Liver (tissue), 8 donors: ENCODE measurements at regions not wholly inside any gene's neighbourhood (a gene's known extent, or its start where the extent isn't known, plus 50 kb on each side); places are given as distances from the start of the nearest gene placed in this dataset.

Experiments
- DNase-seq: peaks from one replicate; pipeline ENCODE4 v3.0.0-alpha.2; 2017; ENCODE audit warnings: low spot score
- H3K27ac ChIP-seq, 2 donors: one replicate each; pipeline ENCODE4 v1.7.0; 2013; ENCODE audit warnings: inconsistent platforms in 2 of 2, low read length in 2 of 2, control low read depth in 1 of 2, low read depth in 1 of 2, mild to moderate bottlenecking in 1 of 2
- H3K27me3 ChIP-seq, 4 donors: one replicate each; pipeline versions ENCODE4 v1.6.1 to v1.7.0; 2013; ENCODE audit warnings: low read length in 3 of 4, inconsistent platforms in 1 of 4, mild to moderate bottlenecking in 1 of 4, moderate library complexity in 1 of 4; ENCODE audit not compliant: control insufficient read depth in 4 of 4, insufficient read depth in 4 of 4
- H3K36me3 ChIP-seq, 4 donors: one replicate each; pipeline versions ENCODE4 v1.6.1 to v1.7.0; 2013; ENCODE audit warnings: low read length in 3 of 4, mild to moderate bottlenecking in 3 of 4, low read depth in 1 of 4, moderate library complexity in 1 of 4; ENCODE audit not compliant: control insufficient read depth in 4 of 4, insufficient read depth in 3 of 4
- H3K4me1 ChIP-seq, 4 donors: one replicate each; pipeline versions ENCODE4 v1.6.1 to v1.7.0; 2013; ENCODE audit warnings: low read length in 3 of 4, mild to moderate bottlenecking in 3 of 4, moderate library complexity in 1 of 4; ENCODE audit not compliant: control insufficient read depth in 4 of 4, insufficient read depth in 4 of 4
- H3K4me3 ChIP-seq, 3 donors: one replicate each; pipeline versions ENCODE4 v1.6.1 to v1.7.0; 2013; ENCODE audit warnings: low read length in 3 of 3, control low read depth in 1 of 3, low read depth in 1 of 3, mild to moderate bottlenecking in 1 of 3
- H3K9ac ChIP-seq, 2 donors: one replicate each; pipeline ENCODE4 v1.7.0; 2013; ENCODE audit warnings: low read length in 2 of 2, mild to moderate bottlenecking in 2 of 2, moderate library complexity in 2 of 2, control low read depth in 1 of 2, low read depth in 1 of 2
- H3K9me3 ChIP-seq, 4 donors: one replicate each; pipeline versions ENCODE4 v1.6.1 to v1.7.0; 2013; ENCODE audit warnings: low read length in 3 of 4; ENCODE audit not compliant: control insufficient read depth in 4 of 4
- ATF3 ChIP-seq: IDR thresholded peaks from 2 replicates; pipeline ENCODE4 v1.6.1; 2016; ENCODE audit warnings: antibody characterized with exemption
- CTCF ChIP-seq: fragments of 150-350 bp; IDR thresholded peaks from 2 replicates; pipeline ENCODE4 v1.5.1; 2017; ENCODE audit warnings: improper control_type of control experiment, low read depth, low read length; ENCODE audit not compliant: missing input control
- EGR1 ChIP-seq, 2 donors: IDR thresholded peaks; 2 replicates each; pipeline ENCODE4 v1.6.1; 2016 to 2018; ENCODE audit warnings: antibody characterized with exemption in 2 of 2, low read depth in 2 of 2
- FOXA1 ChIP-seq: IDR thresholded peaks from 2 replicates; pipeline ENCODE4 v1.6.1; 2016; ENCODE audit warnings: antibody characterized with exemption
- FOXA2 ChIP-seq: IDR thresholded peaks from 2 replicates; pipeline ENCODE4 v1.6.1; 2016; ENCODE audit warnings: antibody characterized with exemption
- GABPA ChIP-seq, 2 donors: IDR thresholded peaks in 1 of 2; conservative IDR thresholded peaks in 1 of 2; 2 replicates each; pipeline ENCODE4 v1.6.1; 2016; ENCODE audit warnings: antibody characterized with exemption in 2 of 2, mild to moderate bottlenecking in 1 of 2, moderate library complexity in 1 of 2
- HNF4A ChIP-seq, 2 donors: conservative IDR thresholded peaks; 2 replicates each; pipeline ENCODE4 v1.6.1; 2016; ENCODE audit warnings: antibody characterized with exemption in 2 of 2, mild to moderate bottlenecking in 2 of 2
- HNF4G ChIP-seq: IDR thresholded peaks from 2 replicates; pipeline ENCODE4 v1.6.1; 2016; ENCODE audit warnings: antibody characterized with exemption
- JUND ChIP-seq, 2 donors: IDR thresholded peaks; 2 replicates each; pipeline ENCODE4 v1.6.1; 2016; ENCODE audit warnings: antibody characterized with exemption in 2 of 2
- MAX ChIP-seq: IDR thresholded peaks from 2 replicates; pipeline ENCODE4 v1.6.1; 2016; ENCODE audit warnings: antibody characterized with exemption
- NR2F2 ChIP-seq: IDR thresholded peaks from 2 replicates; pipeline ENCODE4 v1.6.1; 2016; ENCODE audit warnings: antibody characterized with exemption
- RAD21 ChIP-seq, 2 donors: IDR thresholded peaks; 2 replicates each; pipeline ENCODE4 v1.6.1; 2016; ENCODE audit warnings: antibody characterized with exemption in 2 of 2, mild to moderate bottlenecking in 2 of 2
- REST ChIP-seq: IDR thresholded peaks from 2 replicates; pipeline ENCODE4 v1.6.1; 2016; ENCODE audit warnings: antibody characterized with exemption, mild to moderate bottlenecking
- RXRA ChIP-seq, 2 donors: IDR thresholded peaks; 2 replicates each; pipeline ENCODE4 v1.6.1; 2017 to 2018; ENCODE audit warnings: antibody characterized with exemption in 2 of 2, mild to moderate bottlenecking in 1 of 2
- TAF1 ChIP-seq: conservative IDR thresholded peaks from 2 replicates; pipeline ENCODE4 v1.6.1; 2016; ENCODE audit warnings: antibody characterized with exemption, mild to moderate bottlenecking
- YY1 ChIP-seq: IDR thresholded peaks from 2 replicates; pipeline ENCODE4 v1.6.1; 2016; ENCODE audit warnings: antibody characterized with exemption, mild to moderate bottlenecking
- ZBTB33 ChIP-seq: IDR thresholded peaks from 2 replicates; pipeline ENCODE4 v1.6.1; 2016; ENCODE audit warnings: antibody characterized with exemption
- WGBS: extraction: QIAGEN DNeasy Blood & Tissue Kit; methylation state at CpG from one replicate; pipeline ENCODE4 v1.1.7; 2013; 5-methylcytosine and 5-hydroxymethylcytosine counted together
- donor health status: healthy.
- donor health status: healthy.
- donor health status: healthy.
- donor health status: healthy.
- donor health status: healthy.

GRCh38 chr11:91141655-91142054 is 918.8 kb upstream of the CHORDC1 start:
- no peaks in the 10 kb centered on the region for H3K27me3 ChIP-seq
- no peaks in the 10 kb centered on the region for H3K4me1 ChIP-seq
- no peaks in the 10 kb centered on the region for H3K9me3 ChIP-seq
- no peaks in the 10 kb centered on the region for H3K36me3 ChIP-seq
- no peak for DNase-seq
- H3K9ac ChIP-seq, result no peak overlapping the region
- no peak for TF ChIP-seq HNF4G
- TF ChIP-seq NR2F2, result no peak
- TF ChIP-seq ATF3, result no peak
- no peak for TF ChIP-seq YY1
- TF ChIP-seq ZBTB33, result no peak
- no peak for TF ChIP-seq RXRA (IDR thresholded peaks at IDR 0.05)
- no peak for TF ChIP-seq FOXA2
- TF ChIP-seq TAF1, result no peak
- TF ChIP-seq GABPA (IDR thresholded peaks at IDR 0.05 in 1 of 2, conservative IDR thresholded peaks at IDR 0.05 in 1 of 2), result no peak
- no peak for TF ChIP-seq MAX
- TF ChIP-seq EGR1 (IDR thresholded peaks at IDR 0.05; ENCODE audit: low read depth in 2 of 2), result no peak
- TF ChIP-seq RAD21 (IDR thresholded peaks at IDR 0.05), result no peak
- TF ChIP-seq REST, result no peak
- TF ChIP-seq JUND (IDR thresholded peaks at IDR 0.05), result no peak
- no peak overlapping the region for H3K27ac ChIP-seq
- WGBS, result 67% methylated on average over 3 of the region's 3 CpGs
- H3K4me3 ChIP-seq, result no peak overlapping the region

GRCh38 chr11:91136631-91137030 is 913.8 kb upstream of the CHORDC1 start:
- no peak overlapping the region for H3K9ac ChIP-seq
- H3K4me1 ChIP-seq, result no peaks in the 10 kb centered on the region
- H3K4me3 ChIP-seq, result no peak overlapping the region
- TF ChIP-seq MAX (no peak), EGR1 (IDR thresholded peaks at IDR 0.05; ENCODE audit: low read depth in 2 of 2) (no peak)
- no peaks in the 10 kb centered on the region for H3K36me3 ChIP-seq
- no peak for DNase-seq
- no peaks in the 10 kb centered on the region for H3K27me3 ChIP-seq
- 76% methylated on average over 2 of the region's 2 CpGs for WGBS
- H3K9me3 ChIP-seq, result no peaks in the 10 kb centered on the region
- H3K27ac ChIP-seq, result no peak overlapping the region

GRCh38 chr11:91133361-91133760 is 910.5 kb upstream of the CHORDC1 start:
- Histone ChIP-seq H3K9me3 (no peaks in the 10 kb centered on the region), H3K36me3 (no peaks in the 10 kb centered on the region), H3K4me1 (no peaks in the 10 kb centered on the region), H3K27me3 (no peaks in the 10 kb centered on the region), H3K27ac (no peak overlapping the region), H3K4me3 (no peak overlapping the region), H3K9ac (no peak overlapping the region)
- TF ChIP-seq HNF4A (conservative IDR thresholded peaks at IDR 0.05) (no peak), CTCF (no peak), HNF4G (no peak), NR2F2 (no peak), GABPA (IDR thresholded peaks at IDR 0.05 in 1 of 2, conservative IDR thresholded peaks at IDR 0.05 in 1 of 2) (no peak), FOXA1 (no peak)
- no peak for DNase-seq
